ENCODE measurements at regions not wholly inside any gene's neighbourhood (a gene's known extent, or its start where the extent isn't known, plus 50 kb on each side); places are given as distances from the start of the nearest gene placed in this dataset.

- peaks cover 0 to 11% (median 0%) of the 10 kb centered on the region in 4 donors for H3K4me1 ChIP-seq
- no peak for DNase-seq
- 67 to 79% methylated on average over 16 of the region's 16 CpGs for WGBS, 2 donors
- no peak overlapping the region for H3K4me3 ChIP-seq
- intact Hi-C loops (cut with DNase I), result no loop called here
- no peaks in the 10 kb centered on the region for H3K36me3 ChIP-seq
- TF ChIP-seq POLR2A (IDR thresholded peaks at IDR 0.05) (no peak), CTCF (IDR thresholded peaks at IDR 0.05) (peak in 2 of 4 experiments; percentile 6 to 21)
- H3K27ac ChIP-seq, result no peak overlapping the region
- H3K27me3 ChIP-seq, result peaks cover 0 to 48% (median 14%) of the 10 kb centered on the region in 3 donors
- no peaks in the 10 kb centered on the region for H3K9me3 ChIP-seq
These were observed 99.9 kb downstream of the PHETA1 start for GRCh38 chr12:111268738-111269572.

- no peaks in the 10 kb centered on the region for H3K36me3 ChIP-seq
- 48 to 74% methylated on average over 8 of the region's 8 CpGs for WGBS, 2 donors
These were observed 101.8 kb downstream of the PHETA1 start for GRCh38 chr12:111267144-111267543.

GRCh38 chr12:111261911-111262676 is 106.8 kb downstream of the PHETA1 start:
- no peak for TF ChIP-seq POLR2A (IDR thresholded peaks at IDR 0.05)
- TF ChIP-seq EP300 (IDR thresholded peaks at IDR 0.05), result no peak
- TF ChIP-seq POLR2AphosphoS5 (IDR thresholded peaks at IDR 0.05), result no peak
- TF ChIP-seq CTCF (IDR thresholded peaks at IDR 0.05), result no peak
- Histone ChIP-seq H3K27me3 (peaks cover 0 to 7% (median 0%) of the 10 kb centered on the region in 3 donors), H3K4me1 (no peaks in the 10 kb centered on the region), H3K9me3 (no peaks in the 10 kb centered on the region), H3K36me3 (no peaks in the 10 kb centered on the region), H3K4me3 (no peak overlapping the region), H3K27ac (no peak overlapping the region)
- 49 to 68% methylated on average over 6 of the region's 6 CpGs for WGBS, 2 donors
- intact Hi-C loops (cut with DNase I), result no loop called here
- DNase-seq, result no peak

More at GRCh38 chr12:111267144-111267543, 101.8 kb downstream of the PHETA1 start:
- no peak for DNase-seq
- Histone ChIP-seq H3K27me3 (peaks cover 0 to 31% (median 14%) of the 10 kb centered on the region in 3 donors), H3K9me3 (no peaks in the 10 kb centered on the region), H3K27ac (no peak overlapping the region), H3K4me1 (peaks cover 0 to 11% (median 0%) of the 10 kb centered on the region in 4 donors), H3K4me3 (no peak overlapping the region)
- intact Hi-C loops (cut with DNase I), result no loop called here
- TF ChIP-seq CTCF (IDR thresholded peaks at IDR 0.05), result no peak
- TF ChIP-seq EP300 (IDR thresholded peaks at IDR 0.05), result no peak
- TF ChIP-seq POLR2A (IDR thresholded peaks at IDR 0.05), result no peak

GRCh38 chr12:111260732-111261131 is 108.2 kb downstream of the PHETA1 start:
- TF ChIP-seq CTCF (IDR thresholded peaks at IDR 0.05) (no peak), POLR2AphosphoS5 (IDR thresholded peaks at IDR 0.05) (no peak), POLR2A (IDR thresholded peaks at IDR 0.05) (no peak), EP300 (IDR thresholded peaks at IDR 0.05) (no peak)
- no peak for DNase-seq
- 88% methylated on average over 5 of the region's 5 CpGs for WGBS, 2 donors
- intact Hi-C loops (cut with DNase I), result no loop called here
- Histone ChIP-seq H3K27me3 (peaks cover 0 to 7% (median 0%) of the 10 kb centered on the region in 3 donors), H3K36me3 (no peaks in the 10 kb centered on the region), H3K9me3 (no peaks in the 10 kb centered on the region), H3K27ac (no peak overlapping the region), H3K4me1 (no peaks in the 10 kb centered on the region), H3K4me3 (no peak overlapping the region)

All from sigmoid colon (tissue), 6 donors.